CD4-positive, alpha-beta T cell (primary cell): ENCODE measurements at regions not wholly inside any gene's neighbourhood (a gene's known extent, or its start where the extent isn't known, plus 50 kb on each side); places are given as distances from the start of the nearest gene placed in this dataset.

Experiments used
- ATAC-seq: fragments of 200-7000 bp; cut with Tn5 transposase; one replicate; pipeline ENCODE4 v1.10.0; 2022; ENCODE audit warnings: mild to moderate bottlenecking; ENCODE audit not compliant: poor library complexity
- CTCF ChIA-PET: fragments of 350-600 bp; sonication (Branson Sonifier 250); formaldehyde crosslinking; loops from one replicate; lab custom pipeline; 2021; ENCODE audit warnings: antibody characterized with exemption, inconsistent platforms; lab: Charles Lee
- POLR2A ChIA-PET: fragments of 350-600 bp; sonication (Branson Sonifier 250); formaldehyde crosslinking; loops from one replicate; lab custom pipeline; 2021; ENCODE audit warnings: antibody characterized with exemption, inconsistent platforms; lab: Charles Lee
- DNase-seq, 14 experiments: peaks; one replicate each; pipeline ENCODE4 v3.0.0-alpha.2; 2013 to 2020; ENCODE audit warnings: mixed read lengths in 2 of 14
- H3K27ac ChIP-seq, 2 donors: one replicate each; pipeline versions ENCODE4 v1.5.1 to v1.7.0; 2013; ENCODE audit warnings: low read length in 2 of 2, low read depth in 1 of 2, mild to moderate bottlenecking in 1 of 2
- H3K27me3 ChIP-seq, 2 experiments: 1 replicate in 1 of 2; 2 replicates in 1 of 2; pipeline versions ENCODE4 v1.6.1 to v1.7.0; 2013; ENCODE audit warnings: low read length in 2 of 2, control low read depth in 1 of 2, mild to moderate bottlenecking in 1 of 2, moderate library complexity in 1 of 2; ENCODE audit not compliant: insufficient read depth in 2 of 2, control insufficient read depth in 1 of 2
- H3K36me3 ChIP-seq: one replicate; pipeline ENCODE4 v1.6.1; 2013; ENCODE audit warnings: low read length, control low read depth; ENCODE audit not compliant: insufficient read depth
- H3K4me1 ChIP-seq: one replicate; pipeline ENCODE4 v1.6.1; 2013; ENCODE audit warnings: low read length, control low read depth; ENCODE audit not compliant: insufficient read depth
- H3K4me3 ChIP-seq: one replicate; pipeline ENCODE4 v1.5.1; 2013; ENCODE audit warnings: mild to moderate bottlenecking, low read length, moderate library complexity
- H3K9me3 ChIP-seq, 2 experiments: 1 replicate in 1 of 2; 2 replicates in 1 of 2; pipeline versions ENCODE4 v1.6.1 to v1.7.0; 2013; ENCODE audit warnings: low read length in 2 of 2, mild to moderate bottlenecking in 2 of 2, control low read depth in 1 of 2, moderate library complexity in 1 of 2; ENCODE audit not compliant: control insufficient read depth in 1 of 2, insufficient read depth in 1 of 2
- H3K27ac Mint-ChIP-seq: one replicate; pipeline ENCODE4 v1.8.0; 2020; ENCODE audit warnings: mixed read lengths
- H3K27me3 Mint-ChIP-seq: one replicate; pipeline ENCODE4 v1.8.0; 2021; ENCODE audit warnings: mixed read lengths
- H3K36me3 Mint-ChIP-seq: one replicate; pipeline ENCODE4 v1.8.0; 2021; ENCODE audit warnings: low read depth, mixed read lengths
- H3K4me1 Mint-ChIP-seq: one replicate; pipeline ENCODE4 v1.8.0; 2021; ENCODE audit warnings: low read depth, mixed read lengths
- H3K4me3 Mint-ChIP-seq: one replicate; pipeline ENCODE4 v1.8.0; 2020; ENCODE audit warnings: mild to moderate bottlenecking, mixed read lengths
- H3K9me3 Mint-ChIP-seq: one replicate; pipeline ENCODE4 v1.8.0; 2020; ENCODE audit warnings: mixed read lengths
- intact Hi-C, 2 experiments: fragments of 100-400 bp; cut with DNase I in 1 of 2; cut with micrococcal nuclease in 1 of 2; formaldehyde crosslinking; loops; one replicate each; pipeline versions ENCODE4 v1.15.1 to v1.9.0; 2023 to 2025; cut with DNase I, micrococcal nuclease
- TF ChIP-seq, protein P1 (sequence below): fragments of 200-600 bp; IDR thresholded peaks from one replicate; pipeline ENCODE4 v1.8.0; 2022; ENCODE audit warnings: antibody characterized with exemption, mild to moderate bottlenecking

DNA sequence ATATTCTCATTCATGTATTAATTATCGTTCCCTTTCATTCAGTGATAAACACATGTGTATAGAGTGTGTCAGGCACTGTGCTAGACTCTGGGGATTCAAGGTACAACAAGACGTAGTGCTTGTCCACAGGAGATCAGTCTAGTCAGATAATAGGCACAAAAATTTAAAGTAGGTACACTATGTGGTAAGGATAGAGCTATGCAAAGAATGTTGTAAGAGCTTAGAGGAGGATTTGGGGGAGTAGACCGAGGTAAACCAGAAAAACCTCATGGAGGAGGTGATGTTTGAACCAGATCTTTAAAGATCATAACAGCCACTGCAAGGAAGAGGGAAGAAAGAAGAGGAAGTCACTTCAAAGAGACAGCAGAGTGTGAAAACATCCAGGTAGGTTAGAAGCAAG, 256.9 kb upstream of the DDX18 start:
- ChIA-PET CTCF (no interaction called here), POLR2A (no interaction called here)
- no peaks in the 10 kb centered on the region for H3K27me3 ChIP-seq
- no peak overlapping the region for H3K4me3 ChIP-seq
- intact Hi-C loops, result no loop called here
- H3K36me3 ChIP-seq, result no peaks in the 10 kb centered on the region
- no peaks in the 10 kb centered on the region for H3K4me1 Mint-ChIP-seq
- H3K4me1 ChIP-seq, result no peaks in the 10 kb centered on the region
- no peaks in the 10 kb centered on the region for H3K9me3 ChIP-seq
- no peak overlapping the region for H3K4me3 Mint-ChIP-seq
- no peaks in the 10 kb centered on the region for H3K27me3 Mint-ChIP-seq
- no peak overlapping the region for H3K27ac ChIP-seq
- TF ChIP-seq, protein P1, sequence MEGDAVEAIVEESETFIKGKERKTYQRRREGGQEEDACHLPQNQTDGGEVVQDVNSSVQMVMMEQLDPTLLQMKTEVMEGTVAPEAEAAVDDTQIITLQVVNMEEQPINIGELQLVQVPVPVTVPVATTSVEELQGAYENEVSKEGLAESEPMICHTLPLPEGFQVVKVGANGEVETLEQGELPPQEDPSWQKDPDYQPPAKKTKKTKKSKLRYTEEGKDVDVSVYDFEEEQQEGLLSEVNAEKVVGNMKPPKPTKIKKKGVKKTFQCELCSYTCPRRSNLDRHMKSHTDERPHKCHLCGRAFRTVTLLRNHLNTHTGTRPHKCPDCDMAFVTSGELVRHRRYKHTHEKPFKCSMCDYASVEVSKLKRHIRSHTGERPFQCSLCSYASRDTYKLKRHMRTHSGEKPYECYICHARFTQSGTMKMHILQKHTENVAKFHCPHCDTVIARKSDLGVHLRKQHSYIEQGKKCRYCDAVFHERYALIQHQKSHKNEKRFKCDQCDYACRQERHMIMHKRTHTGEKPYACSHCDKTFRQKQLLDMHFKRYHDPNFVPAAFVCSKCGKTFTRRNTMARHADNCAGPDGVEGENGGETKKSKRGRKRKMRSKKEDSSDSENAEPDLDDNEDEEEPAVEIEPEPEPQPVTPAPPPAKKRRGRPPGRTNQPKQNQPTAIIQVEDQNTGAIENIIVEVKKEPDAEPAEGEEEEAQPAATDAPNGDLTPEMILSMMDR, result no peak
- no peaks in the 10 kb centered on the region for H3K36me3 Mint-ChIP-seq
- no peak overlapping the region for H3K27ac Mint-ChIP-seq
- ATAC-seq (no peak), DNase-seq (no peak)
- peaks cover 9% of the 10 kb centered on the region for H3K9me3 Mint-ChIP-seq

DNA sequence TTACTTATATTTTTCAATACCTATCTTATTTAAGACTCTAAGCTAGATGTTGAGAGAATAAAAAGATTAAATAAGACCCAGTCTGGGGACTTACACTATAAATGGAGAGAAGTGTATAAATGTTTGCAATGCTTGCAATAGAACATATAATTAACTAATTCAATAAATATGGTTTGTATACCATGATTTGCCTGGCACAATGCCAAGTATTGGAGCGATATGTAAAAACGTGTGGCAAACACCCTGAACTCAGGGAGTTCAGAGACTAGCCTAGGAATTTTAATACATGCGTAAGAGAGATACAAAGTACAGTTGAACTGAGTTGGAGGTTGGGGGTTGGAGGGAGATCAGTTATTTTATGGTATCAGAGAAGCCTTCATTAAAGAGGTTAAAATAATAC, 251.8 kb upstream of the DDX18 start:
- H3K27me3 ChIP-seq, result no peaks in the 10 kb centered on the region
- no peak overlapping the region for H3K27ac ChIP-seq
- no peak overlapping the region for H3K4me3 ChIP-seq
- ChIA-PET CTCF (no interaction called here), POLR2A (no interaction called here)
- H3K36me3 ChIP-seq, result no peaks in the 10 kb centered on the region
- Mint-ChIP-seq H3K4me3 (no peak overlapping the region), H3K27me3 (no peaks in the 10 kb centered on the region), H3K9me3 (peaks cover 6% of the 10 kb centered on the region), H3K27ac (no peak overlapping the region), H3K4me1 (no peaks in the 10 kb centered on the region), H3K36me3 (no peaks in the 10 kb centered on the region)
- H3K4me1 ChIP-seq, result no peaks in the 10 kb centered on the region
- H3K9me3 ChIP-seq, result no peaks in the 10 kb centered on the region
- ATAC-seq (no peak), DNase-seq (no peak)
- intact Hi-C loops, result no loop called here
- TF ChIP-seq, protein P1, result no peak

DNA sequence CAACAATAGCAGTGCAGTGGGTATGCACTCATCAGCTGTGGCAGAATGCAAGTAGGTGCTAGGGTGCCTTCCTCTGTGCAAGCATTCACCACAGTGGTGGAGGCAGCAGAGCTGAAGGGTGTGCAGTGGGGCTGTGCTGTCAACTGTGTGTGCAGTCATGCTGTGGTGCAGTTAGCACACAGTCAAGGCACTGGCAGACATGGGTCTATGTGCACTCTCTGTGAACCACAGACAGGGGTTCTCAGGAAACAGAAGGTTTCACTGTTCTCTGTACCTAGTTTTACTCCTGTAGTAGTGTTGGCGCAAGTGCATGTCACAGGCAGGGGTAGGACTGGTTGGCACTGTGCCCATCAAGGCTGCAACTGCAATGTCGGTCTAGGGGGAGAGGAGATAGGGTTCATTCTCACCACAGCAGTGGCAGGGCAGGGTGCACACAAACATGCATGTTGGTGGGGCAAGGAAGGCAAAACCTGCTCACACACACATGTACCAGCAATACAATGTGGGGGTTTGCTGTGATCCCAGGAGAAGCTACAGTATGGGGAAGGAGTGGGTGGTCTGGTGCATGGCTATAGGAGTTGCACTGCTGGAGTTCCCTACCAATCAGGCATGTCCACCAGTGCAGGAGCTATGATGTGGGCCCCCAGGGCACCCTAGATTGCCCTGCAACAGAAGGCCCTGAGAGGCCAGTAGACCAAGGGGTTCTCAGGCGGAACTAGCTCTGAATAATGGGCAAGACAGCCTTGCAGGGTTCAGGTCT, 242.7 kb upstream of the DDX18 start:
- ATAC-seq, result no peak
- Mint-ChIP-seq H3K27me3 (no peaks in the 10 kb centered on the region), H3K9me3 (peaks cover 12% of the 10 kb centered on the region), H3K27ac (no peak overlapping the region), H3K36me3 (no peaks in the 10 kb centered on the region), H3K4me3 (no peak overlapping the region), H3K4me1 (no peaks in the 10 kb centered on the region)
- Histone ChIP-seq H3K4me1 (no peaks in the 10 kb centered on the region), H3K27ac (no peak overlapping the region), H3K27me3 (no peaks in the 10 kb centered on the region), H3K4me3 (no peak overlapping the region), H3K36me3 (no peaks in the 10 kb centered on the region), H3K9me3 (peaks cover 0 to 13% of the 10 kb centered on the region in 2 experiments)
- no peak for DNase-seq
- TF ChIP-seq, protein P1, result no peak
- ChIA-PET POLR2A (no interaction called here), CTCF (no interaction called here)
- intact Hi-C loops, result no loop called here
